HUES48 (cell line): ENCODE measurements at regions not wholly inside any gene's neighbourhood (a gene's known extent, or its start where the extent isn't known, plus 50 kb on each side); places are given as distances from the start of the nearest gene placed in this dataset.

ENCODE experiments used
- H3K27ac ChIP-seq: one replicate; pipeline ENCODE4 v1.7.0; 2013; ENCODE audit warnings: low read depth, low read length, inconsistent platforms
- H3K27me3 ChIP-seq: 2 replicates; pipeline ENCODE4 v1.6.1; 2013; ENCODE audit warnings: mild to moderate bottlenecking, low read length; ENCODE audit not compliant: control insufficient read depth, insufficient read depth
- H3K36me3 ChIP-seq: 2 replicates; pipeline ENCODE4 v1.6.1; 2013; ENCODE audit warnings: low read length; ENCODE audit not compliant: control insufficient read depth, insufficient read depth
- H3K4me1 ChIP-seq: 2 replicates; pipeline ENCODE4 v1.6.1; 2013; ENCODE audit warnings: mild to moderate bottlenecking, low read length; ENCODE audit not compliant: control insufficient read depth, insufficient read depth
- H3K4me3 ChIP-seq: 2 replicates; pipeline ENCODE4 v1.5.1; 2013; ENCODE audit warnings: mild to moderate bottlenecking, low read depth, low read length
- H3K9ac ChIP-seq: 2 replicates; pipeline ENCODE4 v1.6.1; 2013; ENCODE audit warnings: mild to moderate bottlenecking, low read depth, low read length, moderate library complexity
- H3K9me3 ChIP-seq: 2 replicates; pipeline ENCODE4 v1.6.1; 2013; ENCODE audit warnings: low read length; ENCODE audit not compliant: control insufficient read depth, insufficient read depth

- Histone ChIP-seq H3K4me3 (no peak overlapping the region), H3K27ac (no peak overlapping the region), H3K9ac (no peak overlapping the region), H3K9me3 (no peaks in the 10 kb centered on the region), H3K27me3 (no peaks in the 10 kb centered on the region), H3K4me1 (no peaks in the 10 kb centered on the region), H3K36me3 (no peaks in the 10 kb centered on the region)
Observed at GRCh38 chr2:136232456-136233172, 114.7 kb upstream of the CXCR4 start.

DNA sequence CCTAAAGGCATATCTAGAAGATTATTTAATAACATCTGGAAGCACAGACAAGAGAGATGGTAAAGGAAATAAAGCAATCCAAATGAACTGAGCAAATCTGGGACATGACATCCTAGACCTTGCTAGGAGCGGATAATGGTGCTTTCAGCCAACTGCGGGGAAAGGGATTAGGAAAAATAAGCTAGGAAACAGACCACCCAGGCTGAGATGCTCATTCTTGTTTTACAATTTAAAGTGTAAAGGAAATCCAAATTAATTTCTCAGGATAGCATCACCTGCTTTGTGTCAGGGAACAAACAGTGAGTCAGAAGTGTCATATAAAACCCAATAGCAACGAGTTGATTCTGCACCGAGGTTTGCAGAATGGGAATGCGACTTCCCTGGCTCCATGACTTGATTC is 112.5 kb upstream of the CXCR4 start:
- no peak overlapping the region for H3K27ac ChIP-seq
- no peak overlapping the region for H3K4me3 ChIP-seq
- peaks cover 9% of the 10 kb centered on the region; the same call in 1 of the 2 replicates for H3K4me1 ChIP-seq
- H3K9ac ChIP-seq, result no peak overlapping the region
- H3K27me3 ChIP-seq, result no peaks in the 10 kb centered on the region
- no peaks in the 10 kb centered on the region for H3K36me3 ChIP-seq
- no peaks in the 10 kb centered on the region for H3K9me3 ChIP-seq

DNA sequence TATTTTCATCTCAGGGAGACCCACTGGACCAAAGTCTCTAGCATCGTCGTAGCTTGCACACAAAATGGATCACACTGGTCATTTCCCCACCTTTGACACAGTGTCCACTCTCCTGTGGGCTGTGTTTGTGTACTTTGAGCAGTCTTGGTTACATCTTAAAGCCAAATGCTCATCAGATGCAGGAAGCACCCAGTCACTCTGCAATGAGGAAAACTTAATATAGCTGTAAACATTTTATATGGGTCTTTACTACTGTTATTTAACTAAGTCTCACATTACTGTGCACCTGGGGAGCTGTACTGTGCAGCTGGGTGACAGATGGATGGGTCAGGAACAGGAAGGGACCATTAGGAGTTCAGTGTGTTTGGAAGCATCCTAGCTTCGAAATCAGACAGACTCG is 109.0 kb upstream of the CXCR4 start:
- H3K27ac ChIP-seq, result no peak overlapping the region
- H3K9me3 ChIP-seq, result no peaks in the 10 kb centered on the region
- no peak overlapping the region for H3K4me3 ChIP-seq
- no peaks in the 10 kb centered on the region for H3K27me3 ChIP-seq
- H3K4me1 ChIP-seq, result peaks cover 9% of the 10 kb centered on the region; the same call in 1 of the 2 replicates
- no peak overlapping the region for H3K9ac ChIP-seq
- no peaks in the 10 kb centered on the region for H3K36me3 ChIP-seq

- Histone ChIP-seq H3K27me3 (no peaks in the 10 kb centered on the region), H3K9me3 (no peaks in the 10 kb centered on the region), H3K27ac (no peak overlapping the region)
Observed at GRCh38 chr2:136225950-136226835, 108.2 kb upstream of the CXCR4 start.

DNA sequence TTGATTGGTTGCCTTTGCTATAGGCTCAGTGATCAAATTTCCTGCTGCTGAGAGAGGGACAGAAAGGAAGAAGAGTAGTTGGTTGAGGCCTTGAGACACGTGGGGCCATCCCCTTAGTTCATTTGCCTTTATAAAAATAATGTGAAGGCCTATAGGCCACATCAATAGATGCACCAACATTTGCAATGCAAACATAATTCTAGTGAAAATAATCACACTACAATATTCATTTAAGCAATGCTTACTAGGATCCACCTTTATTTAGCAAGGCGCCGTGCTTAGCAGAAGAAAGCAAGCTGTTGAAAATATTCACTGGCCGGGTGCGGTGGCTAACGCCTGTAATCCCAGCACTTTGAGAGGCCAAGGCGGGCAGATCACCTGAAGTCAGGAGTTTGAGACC is 105.3 kb upstream of the CXCR4 start:
- H3K9me3 ChIP-seq, result no peaks in the 10 kb centered on the region
- H3K27ac ChIP-seq, result no peak overlapping the region
- H3K27me3 ChIP-seq, result no peaks in the 10 kb centered on the region
- H3K9ac ChIP-seq, result no peak overlapping the region
- H3K4me3 ChIP-seq, result no peak overlapping the region
- H3K36me3 ChIP-seq, result no peaks in the 10 kb centered on the region
- H3K4me1 ChIP-seq, result peaks cover 9% of the 10 kb centered on the region; the same call in 1 of the 2 replicates

More at GRCh38 chr2:136225950-136226835, 108.2 kb upstream of the CXCR4 start:
- Histone ChIP-seq H3K36me3 (no peaks in the 10 kb centered on the region), H3K4me1 (peaks cover 9% of the 10 kb centered on the region; the same call in 1 of the 2 replicates), H3K4me3 (no peak overlapping the region), H3K9ac (no peak overlapping the region)

DNA sequence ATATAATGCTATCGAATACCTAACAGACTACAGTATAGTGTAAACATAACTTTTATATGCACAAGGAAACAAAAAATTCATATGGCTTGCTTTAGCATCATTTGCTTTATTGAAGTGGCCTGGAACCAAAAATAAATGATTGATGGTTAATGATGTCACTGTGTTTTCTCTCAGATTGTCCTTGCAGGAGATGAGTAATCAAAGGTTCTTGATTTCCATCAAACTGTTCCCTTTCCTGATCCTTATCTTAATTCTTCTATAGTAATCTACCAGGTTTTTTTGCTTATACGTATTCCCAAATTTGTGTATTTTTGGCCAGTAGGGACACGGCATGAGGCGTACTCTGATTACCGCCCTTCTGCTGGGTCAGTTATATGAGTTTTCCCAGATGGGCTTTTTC is 104.9 kb upstream of the CXCR4 start:
- peaks cover 9% of the 10 kb centered on the region; the same call in 1 of the 2 replicates for H3K4me1 ChIP-seq
- H3K27me3 ChIP-seq, result no peaks in the 10 kb centered on the region
- H3K36me3 ChIP-seq, result no peaks in the 10 kb centered on the region
- H3K9me3 ChIP-seq, result no peaks in the 10 kb centered on the region
- no peak overlapping the region for H3K4me3 ChIP-seq
- no peak overlapping the region for H3K27ac ChIP-seq
- no peak overlapping the region for H3K9ac ChIP-seq

- Histone ChIP-seq H3K9me3 (no peaks in the 10 kb centered on the region), H3K9ac (no peak overlapping the region), H3K4me1 (0 out of 2 replicates have a peak, but pooled peaks cover 4% of the 10 kb centered on the region)
Observed at GRCh38 chr2:136221026-136221425, 103.1 kb upstream of the CXCR4 start.

DNA sequence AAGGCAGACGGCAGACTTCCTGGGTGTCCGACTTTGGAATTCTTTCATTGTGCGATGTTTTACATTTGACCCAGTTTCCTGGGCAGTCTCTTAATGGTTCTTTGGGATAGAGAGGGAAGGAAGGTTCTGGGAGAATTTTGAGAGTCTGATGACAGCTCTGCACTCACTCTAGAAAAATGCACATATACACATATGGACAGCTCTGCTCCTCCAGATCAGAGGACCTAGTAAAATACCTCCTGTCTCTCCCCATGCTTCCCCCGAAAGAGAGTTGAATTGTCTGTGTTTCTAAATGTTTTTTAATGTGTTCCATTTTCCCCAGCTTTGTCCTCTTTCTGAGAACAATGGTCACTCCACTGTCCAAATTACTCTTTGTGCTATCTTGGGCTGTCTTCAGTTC is 102.0 kb upstream of the CXCR4 start:
- Histone ChIP-seq H3K9ac (no peak overlapping the region), H3K36me3 (no peaks in the 10 kb centered on the region), H3K4me1 (no peaks in the 10 kb centered on the region), H3K27ac (no peak overlapping the region), H3K27me3 (no peaks in the 10 kb centered on the region), H3K4me3 (no peak overlapping the region), H3K9me3 (no peaks in the 10 kb centered on the region)

More at GRCh38 chr2:136221026-136221425, 103.1 kb upstream of the CXCR4 start:
- no peak overlapping the region for H3K27ac ChIP-seq
- no peaks in the 10 kb centered on the region for H3K36me3 ChIP-seq
- no peaks in the 10 kb centered on the region for H3K27me3 ChIP-seq
- H3K4me3 ChIP-seq, result no peak overlapping the region

DNA sequence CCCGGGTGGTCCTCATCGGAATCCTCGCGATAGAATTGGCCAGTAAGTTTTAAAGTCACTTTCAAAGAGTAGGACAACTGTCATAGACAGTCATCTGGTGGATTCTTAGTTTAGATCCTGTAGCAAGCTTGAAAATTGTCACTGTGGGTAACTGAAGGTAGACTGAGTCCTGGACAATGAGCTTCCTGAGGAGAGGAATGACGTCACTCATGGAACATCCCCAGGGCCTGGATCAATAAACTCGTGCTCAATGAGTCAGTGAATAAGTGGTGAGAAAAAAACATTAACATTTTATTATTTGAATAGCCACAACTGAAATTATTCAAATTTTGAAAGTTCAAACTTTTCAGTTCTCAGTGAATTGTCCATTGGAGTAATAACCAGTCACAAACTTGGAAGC is 101.4 kb upstream of the CXCR4 start:
- Histone ChIP-seq H3K36me3 (no peaks in the 10 kb centered on the region), H3K4me3 (no peak overlapping the region), H3K9ac (no peak overlapping the region), H3K27ac (no peak overlapping the region), H3K27me3 (no peaks in the 10 kb centered on the region), H3K4me1 (no peaks in the 10 kb centered on the region), H3K9me3 (no peaks in the 10 kb centered on the region)

DNA sequence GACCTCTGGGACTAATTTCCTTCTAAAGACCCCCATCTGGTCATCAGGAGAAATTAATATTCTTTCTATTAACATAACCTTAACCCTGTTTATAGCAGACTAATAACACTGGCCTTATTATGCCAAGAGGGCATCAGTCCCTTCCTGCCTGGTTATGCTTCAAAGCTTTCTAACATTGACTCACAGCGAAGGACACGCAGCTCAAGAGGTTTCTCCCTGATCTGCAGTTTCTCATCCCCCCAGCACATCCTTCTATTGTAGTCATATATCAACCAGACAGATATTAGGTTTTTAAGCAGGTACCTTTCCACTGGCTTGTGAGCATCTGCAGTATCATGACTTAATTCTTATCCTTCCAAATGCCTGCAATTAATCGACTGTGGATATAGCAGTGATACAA is 100.0 kb upstream of the CXCR4 start:
- H3K9ac ChIP-seq, result no peak overlapping the region
- no peaks in the 10 kb centered on the region for H3K36me3 ChIP-seq
- no peaks in the 10 kb centered on the region for H3K4me1 ChIP-seq
- no peaks in the 10 kb centered on the region for H3K9me3 ChIP-seq
- H3K4me3 ChIP-seq, result no peak overlapping the region
- H3K27ac ChIP-seq, result no peak overlapping the region
- no peaks in the 10 kb centered on the region for H3K27me3 ChIP-seq

DNA sequence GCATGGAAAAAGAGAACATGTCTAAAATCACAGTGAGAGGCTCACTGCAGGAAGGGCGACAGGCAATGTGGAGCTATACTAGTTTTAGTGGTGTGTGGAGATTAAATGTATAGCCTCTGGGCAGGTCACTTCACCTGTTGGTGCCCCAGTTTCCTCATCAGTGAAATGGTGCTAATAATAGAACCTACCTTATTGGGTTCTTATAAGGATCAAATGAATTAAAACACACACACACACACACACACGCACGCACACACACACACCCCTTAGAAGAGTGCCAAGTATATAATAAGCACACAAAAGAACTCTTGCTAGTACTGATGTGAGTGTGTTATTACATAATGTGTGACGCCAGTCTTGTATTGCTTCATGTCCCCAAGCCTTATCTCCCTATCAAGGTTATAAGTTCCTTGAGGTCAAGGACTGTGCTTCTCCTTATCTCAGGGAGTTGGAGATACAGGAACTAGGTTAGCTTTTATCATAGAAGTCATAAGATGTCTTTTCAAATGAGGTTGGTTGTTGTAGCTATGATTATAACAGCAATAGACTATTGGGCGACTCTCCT is 98.0 kb upstream of the CXCR4 start:
- Histone ChIP-seq H3K9me3 (no peaks in the 10 kb centered on the region), H3K9ac (no peak overlapping the region), H3K4me3 (no peak overlapping the region), H3K4me1 (no peaks in the 10 kb centered on the region), H3K27ac (no peak overlapping the region), H3K36me3 (no peaks in the 10 kb centered on the region), H3K27me3 (no peaks in the 10 kb centered on the region)
